Left ventricle myocardium inferior (tissue), 1 donor: ENCODE measurements at regions not wholly inside any gene's neighbourhood (a gene's known extent, or its start where the extent isn't known, plus 50 kb on each side); places are given as distances from the start of the nearest gene placed in this dataset.
"Not testable (repeated sequence)": the region's sequence is repeated elsewhere in the genome, so short reads cannot be mapped to it uniquely, and the experiment has no call there.

Experiments
- DNase-seq: peaks from one replicate; pipeline ENCODE4 v3.0.0-alpha.2; 2020
- H3K27ac ChIP-seq: fragments of 200-600 bp; replicated peaks from 2 replicates; pipeline ENCODE4 v1.8.0; 2021
- H3K27me3 ChIP-seq: fragments of 200-600 bp; 2 replicates; pipeline ENCODE4 v1.8.0; 2021; ENCODE audit warnings: low read depth
- H3K36me3 ChIP-seq: fragments of 200-600 bp; 2 replicates; pipeline ENCODE4 v1.8.0; 2021
- H3K4me1 ChIP-seq: fragments of 200-600 bp; 2 replicates; pipeline ENCODE4 v1.8.0; 2021
- H3K4me3 ChIP-seq: fragments of 200-600 bp; 2 replicates; pipeline ENCODE4 v1.8.0; 2021; ENCODE audit warnings: mild to moderate bottlenecking, moderate library complexity
- H3K9me3 ChIP-seq: fragments of 200-600 bp; replicated peaks from 2 replicates; pipeline ENCODE4 v1.8.0; 2021
- intact Hi-C: fragments of 100-400 bp; cut with micrococcal nuclease; formaldehyde crosslinking; loops from one replicate; pipeline ENCODE4 v1.11.0; 2022
- TF ChIP-seq, protein P1 (sequence below): fragments of 200-600 bp; IDR thresholded peaks from 2 replicates; pipeline ENCODE4 v1.8.0; 2021; ENCODE audit warnings: antibody characterized with exemption, mild to moderate bottlenecking, borderline replicate concordance
- donor health status: DM: no; HTN: yes; CAD: no; lungs with severe emphysema.

GRCh38 chr3:160100610-160101009, 112.0 kb downstream of the IL12A start:
- H3K36me3 ChIP-seq: no peaks in the 10 kb centered on the region
- peaks cover 6% of the 10 kb centered on the region for H3K27me3 ChIP-seq
- TF ChIP-seq, protein P1, sequence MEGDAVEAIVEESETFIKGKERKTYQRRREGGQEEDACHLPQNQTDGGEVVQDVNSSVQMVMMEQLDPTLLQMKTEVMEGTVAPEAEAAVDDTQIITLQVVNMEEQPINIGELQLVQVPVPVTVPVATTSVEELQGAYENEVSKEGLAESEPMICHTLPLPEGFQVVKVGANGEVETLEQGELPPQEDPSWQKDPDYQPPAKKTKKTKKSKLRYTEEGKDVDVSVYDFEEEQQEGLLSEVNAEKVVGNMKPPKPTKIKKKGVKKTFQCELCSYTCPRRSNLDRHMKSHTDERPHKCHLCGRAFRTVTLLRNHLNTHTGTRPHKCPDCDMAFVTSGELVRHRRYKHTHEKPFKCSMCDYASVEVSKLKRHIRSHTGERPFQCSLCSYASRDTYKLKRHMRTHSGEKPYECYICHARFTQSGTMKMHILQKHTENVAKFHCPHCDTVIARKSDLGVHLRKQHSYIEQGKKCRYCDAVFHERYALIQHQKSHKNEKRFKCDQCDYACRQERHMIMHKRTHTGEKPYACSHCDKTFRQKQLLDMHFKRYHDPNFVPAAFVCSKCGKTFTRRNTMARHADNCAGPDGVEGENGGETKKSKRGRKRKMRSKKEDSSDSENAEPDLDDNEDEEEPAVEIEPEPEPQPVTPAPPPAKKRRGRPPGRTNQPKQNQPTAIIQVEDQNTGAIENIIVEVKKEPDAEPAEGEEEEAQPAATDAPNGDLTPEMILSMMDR: no peak
- H3K4me1 ChIP-seq: no peaks in the 10 kb centered on the region
- H3K4me3 ChIP-seq: no peak overlapping the region
- H3K27ac ChIP-seq: no peak overlapping the region
- intact Hi-C loops: no loop called here
- H3K9me3 ChIP-seq: no peaks in the 10 kb centered on the region
- DNase-seq: no peak

DNA sequence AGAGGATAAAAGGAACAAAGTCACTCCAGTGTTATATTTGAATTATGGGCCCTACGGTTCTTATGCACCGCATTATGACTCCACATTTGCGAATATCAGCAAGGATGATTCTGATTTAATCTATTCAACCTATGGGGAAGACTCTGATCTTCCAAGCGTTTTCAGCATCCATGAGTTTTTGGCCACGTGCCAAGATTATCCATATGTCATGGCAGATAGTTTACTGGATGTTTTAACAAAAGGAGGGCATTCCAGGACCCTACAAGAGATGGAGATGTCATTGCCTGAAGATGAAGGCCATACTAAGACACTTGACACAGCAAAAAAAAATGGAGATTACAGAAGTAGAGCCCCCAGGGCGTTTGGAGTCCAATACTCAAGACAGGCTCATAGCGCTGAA, 113.4 kb downstream of the IL12A start:
- H3K27me3 ChIP-seq, H3K27ac ChIP-seq, H3K36me3 ChIP-seq: not testable (repeated sequence)

DNA sequence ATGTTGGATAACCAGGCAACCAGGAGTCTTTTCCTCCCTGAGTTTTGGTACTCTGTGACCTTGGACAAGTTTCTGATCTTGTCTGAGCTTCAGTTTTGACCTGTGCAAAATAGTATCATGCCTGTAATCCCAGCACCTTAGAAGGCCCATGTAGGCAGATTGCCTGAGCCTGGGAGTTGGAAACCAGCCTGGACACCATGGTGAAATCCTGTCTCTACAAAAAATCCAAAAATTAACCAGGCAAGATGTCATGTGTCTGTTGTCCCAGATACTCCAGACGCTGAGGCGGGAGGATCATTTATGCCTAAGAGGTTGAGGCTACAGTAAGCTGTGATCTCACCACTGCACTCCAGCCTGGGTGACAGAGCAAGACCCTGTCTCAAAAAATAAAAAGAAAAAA, 114.8 kb downstream of the IL12A start:
- no peak overlapping the region for H3K4me3 ChIP-seq
- no peaks in the 10 kb centered on the region for H3K36me3 ChIP-seq
- intact Hi-C loops: no loop called here
- H3K4me1 ChIP-seq: no peaks in the 10 kb centered on the region
- no peaks in the 10 kb centered on the region for H3K9me3 ChIP-seq
- no peak for DNase-seq
- no peak overlapping the region for H3K27ac ChIP-seq
- TF ChIP-seq, protein P1: no peak
- peaks cover 6% of the 10 kb centered on the region for H3K27me3 ChIP-seq

More for the DNA sequence above, 113.4 kb downstream of the IL12A start:
- H3K4me3 ChIP-seq, intact Hi-C loops, DNase-seq, H3K9me3 ChIP-seq, H3K4me1 ChIP-seq: not testable (repeated sequence)

DNA sequence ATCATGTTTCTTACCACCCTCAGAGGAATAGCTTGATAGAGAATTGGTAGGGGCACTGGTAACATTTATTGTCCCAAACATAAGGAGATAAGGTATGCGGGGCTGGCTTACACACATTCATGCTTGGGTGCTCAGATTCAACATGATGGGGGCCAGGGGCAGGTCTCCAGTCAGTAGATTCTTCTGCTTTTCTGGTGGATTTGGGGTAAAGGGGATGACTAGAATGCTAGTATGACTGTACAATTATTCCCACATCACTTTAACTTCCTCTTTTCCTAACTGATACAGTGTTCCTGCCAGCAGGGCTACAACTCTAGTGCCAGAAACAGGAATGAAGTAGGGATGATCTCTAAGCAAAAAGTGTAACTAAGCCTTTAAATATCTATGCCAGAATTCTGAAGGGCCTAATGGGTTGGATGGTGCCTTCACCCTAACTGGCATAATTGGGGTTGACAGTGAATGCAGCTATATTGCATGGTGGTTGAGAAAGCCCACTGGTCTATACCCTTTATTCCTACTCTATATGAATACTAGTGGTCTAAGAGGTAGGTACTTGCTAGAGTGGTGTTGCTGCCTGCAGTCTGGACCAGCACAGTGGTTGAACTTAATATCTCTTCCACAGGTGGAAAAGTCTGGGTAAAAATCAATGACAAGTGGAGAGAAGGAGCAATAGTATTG, 117.4 kb downstream of the IL12A start:
- TF ChIP-seq, protein P1: no peak

GRCh38 chr3:160106905-160107861, 118.0 kb upstream of the C3orf80 start:
- Histone ChIP-seq H3K36me3 (no peaks in the 10 kb centered on the region), H3K27me3 (peaks cover 14% of the 10 kb centered on the region), H3K4me1 (no peaks in the 10 kb centered on the region), H3K27ac (no peak overlapping the region), H3K9me3 (no peaks in the 10 kb centered on the region), H3K4me3 (no peak overlapping the region)
- DNase-seq: no peak
- intact Hi-C loops: no loop called here
- TF ChIP-seq, protein P1: no peak

More for the DNA sequence above, 117.4 kb downstream of the IL12A start:
- H3K4me3 ChIP-seq: no peak overlapping the region
- intact Hi-C loops: no loop called here
- H3K27me3 ChIP-seq: peaks cover 7% of the 10 kb centered on the region
- H3K9me3 ChIP-seq: no peaks in the 10 kb centered on the region
- no peaks in the 10 kb centered on the region for H3K4me1 ChIP-seq
- H3K27ac ChIP-seq: no peak overlapping the region
- DNase-seq: no peak
- no peaks in the 10 kb centered on the region for H3K36me3 ChIP-seq

DNA sequence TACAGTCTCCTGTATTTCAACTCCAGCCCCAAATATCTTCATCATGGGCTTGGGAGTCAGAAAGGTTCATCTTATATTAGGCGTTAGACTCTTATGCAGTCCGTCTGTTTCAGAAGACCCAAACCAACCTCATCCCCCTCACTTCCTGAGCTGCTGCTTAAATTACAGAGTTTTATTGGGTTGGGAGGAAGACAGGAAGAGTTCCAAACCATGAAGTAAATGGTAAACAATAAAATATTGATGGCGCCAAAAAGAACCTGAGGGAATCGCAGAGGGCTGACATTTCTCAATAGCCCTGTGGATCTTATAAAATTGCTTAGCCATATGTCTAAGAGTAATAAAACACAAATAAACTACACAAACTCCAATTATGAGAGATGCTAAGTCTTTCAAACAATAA, 116.9 kb upstream of the C3orf80 start:
- no peak for DNase-seq
- intact Hi-C loops: no loop called here
- TF ChIP-seq, protein P1: no peak
- Histone ChIP-seq H3K27ac (no peak overlapping the region), H3K27me3 (peaks cover 14% of the 10 kb centered on the region), H3K9me3 (no peaks in the 10 kb centered on the region), H3K4me3 (no peak overlapping the region), H3K4me1 (no peaks in the 10 kb centered on the region), H3K36me3 (no peaks in the 10 kb centered on the region)
